HTR-8/SVneo (cell line): ENCODE measurements at regions not wholly inside any gene's neighbourhood (a gene's known extent, or its start where the extent isn't known, plus 50 kb on each side); places are given as distances from the start of the nearest gene placed in this dataset.
A peak's percentile ranks its signal among the peaks of the same experiment; 100 is the strongest.
"Not testable (repeated sequence)": the region's sequence is repeated elsewhere in the genome, so short reads cannot be mapped to it uniquely, and the experiment has no call there.

Experiments
- DNase-seq: peaks from one replicate; pipeline ENCODE4 v3.0.0; 2011; ENCODE audit warnings: low spot score, mixed read lengths; ENCODE audit not compliant: insufficient read length
- FAIRE-seq: peaks from 2 replicates; lab custom pipeline; 2011; peaks lifted over from hg19 to GRCh38; lab: Jason Lieb, UNC

DNA sequence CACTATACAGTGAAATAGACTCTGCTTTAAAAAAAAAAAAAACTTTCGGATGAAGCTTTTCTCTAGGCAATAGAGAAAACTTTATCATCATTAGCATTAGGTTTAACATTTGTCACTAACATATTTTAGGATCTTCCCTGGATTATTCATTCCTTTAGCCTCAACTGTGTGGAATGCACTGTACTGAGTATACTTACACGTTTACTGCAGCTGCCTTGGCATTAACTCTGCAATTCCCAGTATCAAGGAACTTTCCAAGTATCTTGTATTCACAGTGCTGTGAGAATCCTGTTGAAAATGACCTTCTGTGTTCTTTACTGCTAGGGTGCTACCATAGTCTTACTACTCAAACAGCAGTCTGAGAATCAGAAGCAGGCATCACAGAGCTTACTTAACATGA, 328.2 kb upstream of the COL3A1 start:
- FAIRE-seq (no peak), DNase-seq (no peak)

DNA sequence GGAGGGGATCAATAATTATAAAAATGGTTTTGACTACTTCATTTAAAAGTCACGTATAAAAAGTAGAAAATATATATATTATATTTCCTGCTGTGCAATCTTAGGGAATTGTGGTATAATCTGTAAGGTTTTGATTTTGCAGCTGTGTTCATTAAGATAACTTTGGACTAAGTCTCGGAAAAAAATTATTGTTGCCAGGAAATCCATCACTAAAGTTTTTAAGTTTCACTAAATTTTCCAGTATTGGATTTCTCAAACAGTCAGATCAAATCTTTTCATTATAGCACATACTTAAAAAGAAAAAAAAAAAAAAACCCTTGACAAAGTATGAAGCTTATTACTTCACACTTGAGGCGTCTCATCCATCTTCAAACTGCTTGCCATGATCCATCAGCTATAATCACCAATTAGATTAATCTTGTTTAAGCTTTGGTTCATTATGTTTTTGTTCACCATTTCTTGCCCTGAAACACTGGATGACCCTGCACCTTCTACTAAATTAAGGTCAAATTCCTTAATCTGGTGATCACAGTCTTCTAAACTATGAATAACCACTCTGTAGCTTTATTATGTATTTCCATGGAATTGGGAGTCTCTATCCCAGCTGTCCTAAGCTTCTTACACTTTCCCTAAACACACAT, 326.6 kb upstream of the COL3A1 start:
- DNase-seq (no peak), FAIRE-seq (no peak)

DNA sequence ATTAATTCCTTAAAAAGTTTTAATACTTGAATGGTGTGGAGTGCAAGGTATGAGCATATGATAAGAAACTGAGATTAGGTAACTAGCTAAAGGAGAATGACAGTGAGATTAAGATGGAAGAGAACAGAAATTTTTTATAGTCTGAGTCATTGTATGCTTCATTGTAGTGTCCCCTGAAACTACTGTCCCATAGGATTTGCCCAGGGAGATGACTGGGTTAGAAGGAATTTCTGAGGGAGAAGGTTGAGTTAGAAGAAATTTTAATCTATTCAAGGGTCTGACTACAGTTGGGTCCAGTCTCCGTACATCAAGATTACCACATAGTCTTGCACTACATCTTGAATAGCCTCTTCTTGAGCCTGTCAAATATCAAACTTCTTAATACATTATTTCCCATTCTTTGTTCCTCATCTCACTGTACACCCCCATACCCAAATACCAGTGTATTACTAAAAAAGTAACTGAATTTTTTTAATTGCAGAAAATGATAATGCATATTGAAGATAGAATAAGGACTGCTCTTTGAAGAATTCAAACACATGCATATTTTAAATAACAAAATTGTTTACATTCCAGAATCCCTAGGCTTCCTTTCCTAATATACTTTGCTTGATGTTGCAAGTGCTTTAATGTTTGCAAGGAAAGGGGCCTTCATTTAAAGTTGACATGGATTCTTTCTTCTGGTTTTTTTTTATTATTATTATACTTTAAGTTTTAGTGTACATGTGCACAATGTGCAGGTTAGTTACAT, 314.3 kb upstream of the COL3A1 start:
- peak; percentile 33 for FAIRE-seq
- peak; percentile 51 for DNase-seq

DNA sequence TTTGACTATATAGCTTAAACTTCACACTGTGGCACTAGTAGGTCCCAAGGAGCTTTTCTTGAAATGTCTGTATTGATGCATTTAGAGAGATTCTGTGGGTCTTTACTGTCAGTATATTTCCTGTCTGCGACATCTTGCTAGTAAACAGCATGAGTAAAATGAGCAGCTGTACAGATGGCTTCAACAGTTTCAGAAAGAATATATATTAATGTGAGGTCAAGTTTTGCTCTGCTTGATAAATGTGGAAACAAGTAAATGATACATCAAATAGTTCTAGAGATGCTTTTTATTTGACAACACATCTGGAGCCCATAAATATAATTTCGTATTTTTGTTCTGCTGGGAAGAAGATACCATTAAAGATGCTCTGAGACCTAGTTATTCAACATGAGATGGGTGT, 310.9 kb upstream of the COL3A1 start:
- no peak for DNase-seq
- FAIRE-seq, result no peak

DNA sequence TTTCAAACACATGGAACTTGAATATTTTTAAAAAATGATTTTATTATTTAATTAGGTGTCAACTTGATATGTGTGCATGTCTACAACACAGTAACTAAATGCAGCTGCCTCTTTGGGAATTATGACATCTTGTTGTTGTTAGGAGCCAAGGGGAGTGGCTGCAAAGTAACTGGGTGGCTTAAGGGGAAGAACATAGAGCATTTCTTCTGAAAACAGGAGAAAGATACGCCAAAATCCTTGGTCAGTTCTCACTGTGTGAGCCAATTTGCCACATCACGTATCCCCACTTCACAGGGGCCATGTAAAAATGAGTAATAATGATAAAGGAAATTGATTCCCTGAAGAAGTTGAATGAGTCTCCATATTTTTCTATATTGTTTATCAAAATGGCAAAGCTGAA, 309.8 kb upstream of the COL3A1 start:
- FAIRE-seq (no peak), DNase-seq (no peak)

DNA sequence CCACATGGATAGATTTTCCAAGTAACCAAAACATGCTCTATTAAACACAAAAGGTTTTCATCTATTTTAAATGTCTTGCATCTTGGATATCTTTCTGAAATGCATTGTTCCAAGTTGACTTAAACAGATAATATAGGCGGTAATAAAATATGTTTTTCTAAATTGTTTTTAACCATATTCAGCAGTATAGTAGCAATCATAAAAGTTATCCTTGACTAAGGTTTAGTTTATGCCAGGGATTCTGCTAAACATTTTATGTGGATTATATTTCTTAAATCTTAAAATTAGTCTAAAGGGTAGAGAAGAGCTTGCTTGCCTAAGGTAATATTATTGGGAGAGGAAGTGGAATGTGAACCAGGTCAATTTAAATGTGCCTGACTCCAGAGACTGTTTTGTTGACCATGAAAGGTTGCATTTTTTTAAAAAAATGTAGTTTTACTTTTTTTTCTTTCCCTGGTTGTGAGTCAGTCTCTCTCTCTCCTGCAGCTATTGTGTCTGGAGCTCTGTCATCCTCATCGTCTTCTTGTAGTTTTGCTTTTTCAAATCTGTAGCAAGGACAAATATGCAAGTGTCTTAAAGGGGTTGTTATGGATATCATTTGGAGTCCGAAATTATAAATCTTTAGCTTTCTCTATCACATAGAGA, 309.1 kb upstream of the COL3A1 start:
- DNase-seq (no peak), FAIRE-seq (no peak)

DNA sequence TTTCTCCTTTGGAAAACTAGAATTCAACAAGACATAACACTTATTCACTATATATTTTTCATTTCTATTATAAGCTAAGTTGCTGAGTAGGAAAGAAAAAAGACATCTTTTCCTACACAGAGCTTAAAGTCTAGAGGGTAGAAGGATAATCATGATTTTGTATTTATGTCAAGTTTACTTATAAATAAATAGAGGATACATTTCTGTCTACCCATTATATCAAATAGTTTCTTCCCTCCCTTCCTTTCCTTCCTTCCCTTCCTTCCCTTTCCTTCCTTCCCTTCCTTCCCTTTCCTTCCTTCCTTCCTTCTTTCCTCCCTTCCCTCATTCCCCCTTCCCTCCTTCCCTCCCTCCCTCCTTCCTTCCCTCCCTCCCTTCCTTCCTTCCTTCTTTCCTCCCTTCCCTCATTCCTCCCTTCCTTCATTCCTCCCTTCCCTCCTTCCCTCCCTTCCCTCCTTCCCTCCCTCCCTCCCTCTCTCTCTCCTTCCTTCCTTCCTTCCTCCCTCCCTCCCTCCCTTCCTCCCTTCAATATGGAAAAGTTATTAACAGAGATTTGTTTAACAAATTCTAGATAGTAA, 308.4 kb upstream of the COL3A1 start:
- FAIRE-seq (no peak), DNase-seq (no peak)

DNA sequence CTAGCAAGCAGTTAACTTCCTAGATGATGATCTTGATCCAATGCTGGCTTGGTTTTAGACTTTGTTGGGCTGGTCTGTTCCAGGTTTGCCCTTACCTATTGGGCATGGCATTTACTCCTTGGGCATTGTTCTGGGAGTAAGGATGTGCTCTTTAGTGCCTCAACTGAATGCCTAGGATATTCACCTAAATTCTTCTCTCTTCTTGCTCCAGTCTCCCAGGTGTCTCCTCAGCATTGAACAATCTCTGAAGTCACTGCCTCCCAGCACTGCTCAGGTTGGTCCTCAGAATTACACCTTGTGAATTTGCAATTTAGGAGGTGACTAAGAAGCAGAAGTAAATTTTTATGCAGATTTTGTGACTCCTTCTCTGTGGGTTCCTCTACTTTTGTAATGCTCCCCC, 307.7 kb upstream of the COL3A1 start:
- FAIRE-seq, result no peak

DNA sequence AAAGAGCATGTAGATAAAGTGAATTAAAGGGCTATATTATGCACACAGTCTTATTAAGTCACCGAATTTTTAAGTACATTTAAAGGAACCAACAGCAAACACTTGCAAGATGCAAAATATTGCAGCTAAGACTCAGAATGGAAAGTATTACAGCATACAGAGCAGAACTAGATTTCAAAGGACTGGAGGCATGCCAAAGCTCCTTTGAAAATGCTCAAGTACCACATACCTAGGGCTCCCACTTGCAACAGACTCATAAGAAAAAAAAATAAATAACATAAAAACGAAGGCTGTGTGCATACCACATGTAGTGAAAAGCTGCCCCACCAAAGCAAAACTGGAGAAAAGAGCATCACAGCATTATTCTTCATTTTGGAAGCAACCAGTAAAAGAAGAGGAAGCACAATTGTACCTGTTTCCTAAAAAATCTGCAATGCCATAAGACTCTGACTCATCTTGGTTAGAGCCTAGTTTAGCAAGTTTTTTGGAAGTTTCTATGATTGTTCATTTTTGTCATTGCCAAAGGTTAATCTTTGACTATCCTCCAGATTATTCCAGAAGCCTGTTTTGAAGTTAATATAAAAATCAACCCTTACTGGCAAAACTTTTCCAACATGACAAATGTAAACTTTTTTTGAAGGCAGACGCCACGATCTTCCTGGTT, 306.0 kb upstream of the COL3A1 start:
- no peak for DNase-seq
- no peak for FAIRE-seq

More for the DNA sequence above, 307.7 kb upstream of the COL3A1 start:
- DNase-seq, result no peak

DNA sequence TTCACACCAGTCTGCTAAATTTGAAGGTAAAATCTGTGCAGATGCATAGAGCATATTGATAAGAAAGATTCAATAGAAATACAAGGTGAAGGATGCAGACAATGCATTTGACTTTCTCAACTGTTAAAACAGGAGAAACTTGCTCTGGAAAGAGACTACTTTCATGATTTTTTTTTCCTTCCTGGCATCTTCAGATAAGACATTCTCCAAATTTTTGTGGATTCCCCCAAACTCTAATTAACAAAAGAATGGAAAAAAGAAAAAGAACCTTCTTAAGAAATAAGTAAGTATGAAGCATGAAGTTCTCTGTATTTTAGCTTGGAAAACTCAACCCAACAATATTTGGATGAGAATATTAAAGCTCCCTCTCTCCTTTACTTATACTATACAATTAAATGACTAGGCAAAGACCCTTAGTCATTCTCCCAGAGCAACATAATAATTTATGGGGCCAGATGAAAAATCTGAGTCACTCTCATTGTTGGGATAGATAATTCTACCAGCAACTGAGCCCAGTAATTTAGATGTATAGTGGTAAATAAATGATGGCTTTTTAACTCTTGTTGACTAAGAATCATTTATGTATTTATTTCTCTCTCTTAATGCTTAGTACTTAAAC, 298.7 kb upstream of the COL3A1 start:
- no peak for FAIRE-seq
- DNase-seq, result peak; percentile 36

DNA sequence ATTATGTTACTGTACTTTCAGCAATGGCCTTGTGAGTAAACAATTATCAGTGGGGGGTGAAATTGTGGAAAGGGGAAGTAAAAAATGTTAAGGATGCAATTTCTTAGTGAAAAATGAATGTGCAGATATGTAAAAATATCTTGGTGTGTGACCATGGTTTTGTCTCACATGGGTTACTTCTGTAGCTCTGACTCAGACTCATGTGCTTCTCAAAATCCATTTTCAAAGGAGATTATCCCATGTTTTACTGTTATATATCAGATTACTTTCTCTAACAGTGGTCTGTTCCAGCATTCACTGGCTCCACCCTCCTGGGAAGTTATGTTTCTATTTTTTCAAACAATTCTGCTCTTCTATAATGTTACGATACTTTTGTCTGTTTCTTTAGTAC, 298.2 kb upstream of the COL3A1 start:
- DNase-seq (no peak), FAIRE-seq (no peak)

DNA sequence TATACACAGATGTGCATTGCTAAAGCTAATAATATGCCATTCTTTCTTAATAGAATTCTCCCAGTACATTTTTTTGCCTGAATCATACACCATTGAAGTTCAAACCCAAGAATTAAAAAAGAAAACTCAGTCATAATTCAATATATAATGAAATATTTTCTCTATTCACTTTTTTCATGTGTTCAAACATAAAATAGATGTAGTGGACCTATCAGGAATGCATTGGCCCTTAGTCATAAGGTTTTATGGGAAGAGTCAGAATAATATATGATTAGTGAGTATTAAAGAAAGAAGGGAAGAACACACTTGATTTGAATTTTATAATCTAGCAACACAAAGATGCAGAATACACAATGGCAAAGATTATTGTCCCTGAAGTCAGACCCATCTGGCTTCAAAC, 297.0 kb upstream of the COL3A1 start:
- no peak for DNase-seq
- FAIRE-seq, result no peak

DNA sequence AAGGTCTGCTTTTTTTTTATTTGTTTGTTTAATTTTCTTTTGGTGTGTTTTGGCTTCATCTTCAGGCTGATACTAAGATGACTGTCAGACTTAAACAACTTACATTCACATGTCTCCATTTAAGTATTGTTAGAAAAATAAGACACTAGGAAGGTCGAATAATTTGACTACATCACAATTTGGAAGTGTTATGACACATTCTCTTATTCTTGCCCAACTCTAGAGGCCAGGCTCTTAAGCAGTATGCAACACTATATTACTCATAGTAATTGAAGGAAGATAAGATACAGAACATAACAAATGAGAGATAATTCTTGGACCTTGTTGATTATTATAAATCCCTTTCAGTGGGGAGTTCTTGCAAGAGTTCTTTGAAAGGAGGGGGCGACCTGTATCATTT, 295.3 kb upstream of the COL3A1 start:
- no peak for FAIRE-seq

DNA sequence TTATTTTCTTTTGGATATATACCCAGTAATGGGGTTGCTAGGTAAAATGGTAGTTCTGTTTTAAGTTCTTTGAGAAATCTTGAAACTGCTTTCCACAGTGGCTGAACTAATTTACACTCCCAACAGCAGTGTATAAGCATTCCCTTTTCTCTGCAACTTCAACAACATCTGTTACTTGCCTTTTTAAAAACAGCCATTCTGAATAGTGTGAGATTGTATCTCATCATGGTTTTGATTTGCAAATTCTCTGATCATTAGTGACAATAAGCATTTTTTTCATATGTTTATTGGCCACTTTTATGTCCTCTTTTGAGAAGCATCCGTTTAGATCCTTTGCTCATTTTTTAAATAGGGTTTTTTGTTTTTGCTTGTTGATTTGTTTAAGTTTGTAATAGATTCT, 291.3 kb upstream of the COL3A1 start:
- no peak for FAIRE-seq
- DNase-seq, result no peak

More for the DNA sequence above, 295.3 kb upstream of the COL3A1 start:
- no peak for DNase-seq

DNA sequence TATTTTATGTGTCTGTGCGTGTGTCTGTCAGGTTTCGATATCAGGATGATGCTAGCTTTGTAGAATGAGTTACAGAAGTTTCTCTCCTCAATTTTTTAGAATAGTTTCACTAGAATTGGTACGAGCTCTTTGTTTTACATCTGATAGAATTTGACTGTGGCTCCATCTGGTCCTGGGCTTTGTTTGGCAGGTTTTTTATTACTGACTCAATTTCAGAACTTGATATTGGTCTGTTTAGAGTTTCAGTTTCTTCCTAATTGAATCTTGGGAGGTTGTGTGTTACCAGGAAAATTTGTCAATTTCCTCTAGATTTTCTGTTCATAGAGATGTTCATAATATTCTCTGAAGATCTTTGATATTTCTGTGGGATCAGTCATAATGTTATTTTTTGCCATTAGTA, 289.4 kb upstream of the COL3A1 start:
- FAIRE-seq (no peak), DNase-seq (no peak)

DNA sequence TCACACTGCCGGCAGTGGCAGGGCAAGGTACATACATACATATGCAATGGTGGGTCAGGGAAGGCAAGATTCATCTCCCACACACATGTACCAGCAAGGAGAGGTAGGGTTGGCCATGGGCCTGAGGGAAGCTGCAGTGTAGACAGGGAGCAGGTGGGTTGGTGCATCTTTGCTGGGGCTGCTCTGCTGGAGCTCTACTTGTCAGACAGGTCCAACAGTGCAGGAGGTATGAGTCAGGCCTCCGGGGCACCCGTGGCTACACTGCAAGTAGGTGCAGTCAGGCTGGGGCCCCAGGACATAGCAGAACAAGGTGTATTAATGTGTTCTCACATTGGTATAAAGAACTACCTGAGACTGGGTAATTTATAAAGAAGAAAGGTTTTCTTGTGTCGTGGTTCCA, 281.1 kb upstream of the COL3A1 start:
- no peak for FAIRE-seq

DNA sequence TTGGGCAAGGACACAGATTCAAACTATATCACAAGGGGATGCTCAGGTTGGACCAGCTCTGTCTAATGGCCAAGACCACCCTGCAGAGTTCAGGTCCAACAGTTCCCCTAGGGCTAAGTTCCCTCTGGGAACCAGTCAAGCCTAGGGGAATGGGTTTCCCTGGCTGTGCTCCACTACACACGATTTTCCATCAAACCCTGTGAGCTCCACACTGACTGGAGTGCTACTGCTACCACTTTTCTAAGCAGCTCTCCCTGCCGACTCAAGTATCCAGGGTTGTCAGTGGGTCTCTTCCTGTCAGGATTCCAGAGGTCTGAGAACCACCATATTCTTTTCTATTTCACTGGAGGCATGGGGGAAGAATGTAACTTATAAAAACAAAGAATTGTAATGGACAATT, 280.4 kb upstream of the COL3A1 start:
- FAIRE-seq, result no peak

More for the DNA sequence above, 281.1 kb upstream of the COL3A1 start:
- DNase-seq, result no peak

DNA sequence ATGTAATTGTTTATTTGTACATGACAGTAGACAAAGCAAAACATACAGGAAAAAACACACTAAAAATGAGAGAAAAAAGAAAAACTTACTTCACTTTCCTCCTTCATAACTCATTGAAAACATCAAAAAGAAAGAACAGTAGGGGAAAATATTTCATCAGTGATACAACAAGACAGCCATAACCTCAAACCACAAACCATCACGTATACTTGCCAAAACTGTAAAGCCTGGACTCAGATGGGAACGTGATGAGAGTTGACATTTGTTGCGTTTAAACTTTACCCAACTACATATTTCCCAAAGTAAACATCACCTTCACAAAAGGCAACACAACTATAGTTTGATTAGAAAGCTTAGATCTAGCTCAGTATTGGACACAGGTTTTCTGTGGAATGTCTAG, 278.2 kb upstream of the COL3A1 start:
- FAIRE-seq (peak; percentile 78), DNase-seq (peak; percentile 29)

More for the DNA sequence above, 280.4 kb upstream of the COL3A1 start:
- DNase-seq, result no peak

DNA sequence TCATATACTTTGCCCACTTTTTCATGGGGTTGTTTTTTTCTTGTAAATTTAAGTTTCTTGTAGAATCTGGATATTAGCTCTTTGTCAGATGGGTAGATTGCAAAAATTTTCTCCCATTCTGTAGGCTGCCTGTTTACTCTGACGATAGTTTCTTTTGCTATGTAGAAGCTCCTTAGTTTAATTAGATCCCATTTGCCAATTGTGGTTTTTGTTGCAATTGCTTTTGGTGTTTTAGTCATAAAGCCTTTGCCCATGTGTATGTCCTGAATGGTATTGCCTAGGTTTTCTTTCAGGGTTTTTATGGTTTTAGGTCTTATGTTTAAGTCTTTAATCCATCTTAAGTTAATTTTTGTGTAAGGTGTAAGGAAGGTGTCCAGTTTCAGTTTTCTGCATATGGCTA, 276.0 kb upstream of the COL3A1 start:
- not testable (repeated sequence) for FAIRE-seq, DNase-seq

DNA sequence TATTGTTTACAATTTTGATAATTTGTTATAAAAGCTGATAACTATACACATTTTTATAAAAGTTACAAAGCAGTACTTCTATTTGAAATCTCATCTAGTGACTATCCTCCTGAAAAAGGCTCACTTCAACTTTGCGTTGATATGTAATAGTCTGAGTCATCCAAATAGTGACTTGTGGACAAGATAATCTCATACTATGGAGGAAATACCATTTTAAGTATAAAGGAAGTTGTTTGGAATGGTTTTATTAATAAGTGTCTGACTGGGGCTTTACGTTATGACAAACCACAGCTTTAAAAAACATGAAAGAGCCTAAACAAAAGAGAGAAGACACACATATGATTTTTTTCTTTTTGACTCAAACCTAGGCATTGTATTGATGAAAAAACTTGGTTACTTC, 272.3 kb upstream of the COL3A1 start:
- DNase-seq (peak; percentile 22), FAIRE-seq (no peak)
